Neural cell (in vitro differentiated cells): ENCODE measurements at regions not wholly inside any gene's neighbourhood (a gene's known extent, or its start where the extent isn't known, plus 50 kb on each side); places are given as distances from the start of the nearest gene placed in this dataset.

Experiments
- EP300 ChIP-seq: fragments of 450-650 bp; conservative IDR thresholded peaks from 2 replicates; pipeline ENCODE4 v1.6.1; 2014; ENCODE audit warnings: antibody characterized with exemption, mild to moderate bottlenecking, moderate library complexity; ENCODE audit not compliant: poor library complexity, severe bottlenecking
- EZH2 ChIP-seq: fragments of 200-600, 300-800 bp; shearing (Covaris generic), sonication (generic); IDR thresholded peaks from 2 replicates; pipeline ENCODE4 v1.6.1; 2014; ENCODE audit warnings: antibody characterized with exemption, low read length, borderline replicate concordance, mild to moderate bottlenecking; ENCODE audit not compliant: insufficient read depth, poor library complexity, severe bottlenecking
- MXI1 ChIP-seq: fragments of 450-650 bp; conservative IDR thresholded peaks from 2 replicates; pipeline ENCODE4 v1.6.1; 2014; ENCODE audit warnings: antibody characterized with exemption, mild to moderate bottlenecking; ENCODE audit not compliant: poor library complexity, severe bottlenecking
- POLR2AphosphoS5 ChIP-seq: IDR thresholded peaks from 2 replicates; pipeline ENCODE4 v1.6.1; 2012
- TF ChIP-seq, protein P1 (sequence below): fragments of 450-650 bp; IDR thresholded peaks from 2 replicates; pipeline ENCODE4 v1.5.1; 2014; ENCODE audit warnings: antibody characterized with exemption, mild to moderate bottlenecking, moderate library complexity; ENCODE audit not compliant: poor library complexity, severe bottlenecking

DNA sequence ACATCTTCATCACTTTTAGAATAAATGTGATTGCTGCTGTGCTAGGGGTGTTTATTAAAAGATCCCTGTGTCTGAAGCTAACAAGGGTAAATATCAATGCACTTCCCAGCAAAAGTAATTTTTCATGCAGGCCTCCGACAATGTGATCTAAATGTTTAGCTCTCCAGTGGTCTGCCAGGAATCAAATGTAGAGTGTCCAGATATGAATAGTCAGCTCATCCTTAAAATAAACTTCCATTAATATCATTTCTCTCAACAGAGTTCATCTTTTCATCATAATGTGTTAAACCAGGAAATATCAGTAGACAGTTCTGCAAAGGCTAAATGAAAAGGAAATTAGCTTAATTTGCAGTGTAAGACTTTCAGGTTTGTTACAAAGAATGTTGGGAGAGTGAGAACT, 102.2 kb upstream of the EGFL6 start:
- TF ChIP-seq MXI1 (no peak), EP300 (no peak), POLR2AphosphoS5 (no peak), EZH2 (no peak)
- TF ChIP-seq, protein P1, sequence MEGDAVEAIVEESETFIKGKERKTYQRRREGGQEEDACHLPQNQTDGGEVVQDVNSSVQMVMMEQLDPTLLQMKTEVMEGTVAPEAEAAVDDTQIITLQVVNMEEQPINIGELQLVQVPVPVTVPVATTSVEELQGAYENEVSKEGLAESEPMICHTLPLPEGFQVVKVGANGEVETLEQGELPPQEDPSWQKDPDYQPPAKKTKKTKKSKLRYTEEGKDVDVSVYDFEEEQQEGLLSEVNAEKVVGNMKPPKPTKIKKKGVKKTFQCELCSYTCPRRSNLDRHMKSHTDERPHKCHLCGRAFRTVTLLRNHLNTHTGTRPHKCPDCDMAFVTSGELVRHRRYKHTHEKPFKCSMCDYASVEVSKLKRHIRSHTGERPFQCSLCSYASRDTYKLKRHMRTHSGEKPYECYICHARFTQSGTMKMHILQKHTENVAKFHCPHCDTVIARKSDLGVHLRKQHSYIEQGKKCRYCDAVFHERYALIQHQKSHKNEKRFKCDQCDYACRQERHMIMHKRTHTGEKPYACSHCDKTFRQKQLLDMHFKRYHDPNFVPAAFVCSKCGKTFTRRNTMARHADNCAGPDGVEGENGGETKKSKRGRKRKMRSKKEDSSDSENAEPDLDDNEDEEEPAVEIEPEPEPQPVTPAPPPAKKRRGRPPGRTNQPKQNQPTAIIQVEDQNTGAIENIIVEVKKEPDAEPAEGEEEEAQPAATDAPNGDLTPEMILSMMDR = no peak
